Fibroblast of the aortic adventitia (primary cell): ENCODE measurements at regions not wholly inside any gene's neighbourhood (a gene's known extent, or its start where the extent isn't known, plus 50 kb on each side); places are given as distances from the start of the nearest gene placed in this dataset.

Experiments used
- DNase-seq: peaks from one replicate; pipeline ENCODE4 v3.0.0-alpha.2; 2010; ENCODE audit warnings: low read depth
- H3K4me3 ChIP-seq: 2 replicates; pipeline ENCODE4 v1.5.1; 2011; ENCODE audit warnings: low read depth, mild to moderate bottlenecking, control low read depth, low read length, moderate library complexity
- CTCF ChIP-seq: IDR thresholded peaks from 2 replicates; pipeline ENCODE4 v1.5.1; 2011; ENCODE audit warnings: mild to moderate bottlenecking, low read length, control low read depth, inconsistent platforms; ENCODE audit not compliant: insufficient read depth

GRCh38 chr7:130982651-130983050 lies 248.6 kb upstream of the KLF14 start:
- TF ChIP-seq CTCF, result no peak
- DNase-seq, result no peak
- no peak overlapping the region for H3K4me3 ChIP-seq

- H3K4me3 ChIP-seq, result no peak overlapping the region
- no peak for DNase-seq
- no peak for TF ChIP-seq CTCF
Measured at GRCh38 chr7:130985361-130985760, 251.4 kb upstream of the KLF14 start.

GRCh38 chr7:130986261-130986690 lies 252.3 kb upstream of the KLF14 start:
- no peak overlapping the region for H3K4me3 ChIP-seq
- no peak for TF ChIP-seq CTCF
- DNase-seq, result peak; percentile 48

GRCh38 chr7:130987092-130987491 lies 253.1 kb upstream of the KLF14 start:
- no peak for TF ChIP-seq CTCF
- no peak overlapping the region for H3K4me3 ChIP-seq
- DNase-seq, result no peak

- no peak overlapping the region for H3K4me3 ChIP-seq
- TF ChIP-seq CTCF, result no peak
- no peak for DNase-seq
Measured at GRCh38 chr7:130988443-130988842, 254.4 kb upstream of the KLF14 start.

- no peak for DNase-seq
- no peak overlapping the region for H3K4me3 ChIP-seq
- TF ChIP-seq CTCF, result no peak
Measured at GRCh38 chr7:130989101-130989795, 255.2 kb upstream of the KLF14 start.
